GM12878 (cell line): ENCODE measurements at regions not wholly inside any gene's neighbourhood (a gene's known extent, or its start where the extent isn't known, plus 50 kb on each side); places are given as distances from the start of the nearest gene placed in this dataset.

Source experiments
- ATAC-seq: fragments of 200-7000 bp; cut with Tn5 transposase; 3 replicates; pipeline ENCODE4 v1.9.1; 2020; ENCODE audit warnings: mild to moderate bottlenecking, moderate library complexity
- BruUV-seq: library from RNA; stranded (reverse); fragments of 400-500 nt; replicated peaks from 2 replicates; lab custom pipeline; 2021; lab: Mats Ljungman, UMichigan
- CTCF ChIA-PET: fragments of 300-600 bp; sonication (Branson Sonifier 250); formaldehyde crosslinking; extraction: SDS; loops from one replicate; lab custom pipeline; 2021; ENCODE audit warnings: inconsistent platforms; lab: Yijun Ruan, JAX
- POLR2A ChIA-PET: fragments of 350-600 bp; formaldehyde crosslinking; extraction: SDS; loops from one replicate; lab custom pipeline; 2021; ENCODE audit warnings: inconsistent platforms; lab: Charles Lee
- RAD21 ChIA-PET: fragments of 300-600 bp; sonication (Branson Sonifier 250); formaldehyde crosslinking; loops from one replicate; lab custom pipeline; 2023; ENCODE audit warnings: antibody characterized with exemption; ENCODE audit not compliant: unreplicated experiment; lab: Charles Lee
- SMC1A ChIA-PET: fragments of 300-600 bp; sonication (Branson Sonifier 250); formaldehyde crosslinking; loops from one replicate; lab custom pipeline; 2023; ENCODE audit not compliant: unreplicated experiment, uncharacterized antibody; lab: Charles Lee
- DNase-seq: peaks from one replicate; pipeline ENCODE4 v3.0.0-alpha.2; 2011; ENCODE audit warnings: low read depth, low spot score
- FAIRE-seq: peaks from 3 replicates; lab custom pipeline; 2011; peaks lifted over from hg19 to GRCh38; lab: Jason Lieb, UNC
- H2AFZ ChIP-seq: 2 replicates; pipeline ENCODE4 v1.6.0; 2011; ENCODE audit warnings: low read depth, low read length, control low read depth; ENCODE audit not compliant: control insufficient read depth
- H3K27ac ChIP-seq: 2 replicates; pipeline ENCODE4 v1.5.1; 2011; ENCODE audit warnings: control low read depth; ENCODE audit not compliant: control insufficient read depth, insufficient read depth
- H3K27me3 ChIP-seq, 2 experiments: replicated peaks in 1 of 2; 2 replicates each; pipeline versions ENCODE4 v1.6.0 to v1.6.1; 2011; ENCODE audit warnings: low read length in 1 of 2; ENCODE audit not compliant: control insufficient read depth in 2 of 2, insufficient read depth in 2 of 2
- H3K36me3 ChIP-seq, 2 experiments: 2 replicates each; pipeline ENCODE4 v1.5.1; 2011; ENCODE audit warnings: low read length in 1 of 2; ENCODE audit not compliant: control insufficient read depth in 2 of 2, insufficient read depth in 2 of 2
- H3K4me1 ChIP-seq: 2 replicates; pipeline ENCODE4 v1.6.1; 2011; ENCODE audit warnings: mild to moderate bottlenecking, low read length, moderate library complexity, mixed read lengths; ENCODE audit not compliant: control insufficient read depth, insufficient read depth
- H3K4me2 ChIP-seq: 2 replicates; pipeline ENCODE4 v1.6.0; 2011; ENCODE audit warnings: control low read depth; ENCODE audit not compliant: control insufficient read depth, insufficient read depth
- H3K4me3 ChIP-seq: fragments of 200-600 bp; sonication (generic); 2 replicates; pipeline ENCODE4 v1.5.1; 2016
- H3K79me2 ChIP-seq: 2 replicates; pipeline ENCODE4 v1.6.0; 2011; ENCODE audit warnings: low read length; ENCODE audit not compliant: control insufficient read depth, insufficient read depth
- H3K9ac ChIP-seq: 2 replicates; pipeline ENCODE4 v1.8.0; 2011; ENCODE audit warnings: low read length, control low read depth, mixed read lengths; ENCODE audit not compliant: control insufficient read depth, insufficient read depth
- H3K9me3 ChIP-seq: replicated peaks from 3 replicates; pipeline ENCODE4 v1.5.1; 2011; ENCODE audit warnings: mild to moderate bottlenecking, low read length; ENCODE audit not compliant: control insufficient read depth, insufficient read depth
- H4K20me1 ChIP-seq: 2 replicates; pipeline ENCODE4 v1.6.0; 2011; ENCODE audit not compliant: control insufficient read depth, insufficient read depth
- ASH2L ChIP-seq: fragments of 300-600, 200-600 bp; sonication (generic); IDR thresholded peaks from 2 replicates; pipeline ENCODE4 v1.6.1; 2017; ENCODE audit warnings: low read depth, mild to moderate bottlenecking, borderline replicate concordance
- BMI1 ChIP-seq: fragments of 450-650 bp; IDR thresholded peaks from 2 replicates; pipeline ENCODE4 v1.6.1; 2016; ENCODE audit warnings: mild to moderate bottlenecking, moderate library complexity, borderline replicate concordance
- BRCA1 ChIP-seq: IDR thresholded peaks from 2 replicates; pipeline ENCODE4 v1.6.1; 2011; ENCODE audit warnings: low read depth, low read length, improper control_type of control experiment
- CREB1 ChIP-seq: IDR thresholded peaks from 2 replicates; pipeline ENCODE4 v1.6.1; 2012; ENCODE audit warnings: low read depth, mild to moderate bottlenecking, inconsistent platforms
- CUX1 ChIP-seq: IDR thresholded peaks from 2 replicates; pipeline ENCODE4 v1.6.1; 2012; ENCODE audit warnings: improper control_type of control experiment, low read depth, low read length; ENCODE audit not compliant: insufficient replicate concordance
- E4F1 ChIP-seq: fragments of 450-650 bp; IDR thresholded peaks from 2 replicates; pipeline ENCODE4 v1.6.1; 2018; ENCODE audit warnings: borderline replicate concordance, mild to moderate bottlenecking; ENCODE audit not compliant: partially characterized antibody
- EZH2 ChIP-seq: IDR thresholded peaks from 2 replicates; pipeline ENCODE4 v1.6.1; 2012; ENCODE audit warnings: low read depth, mild to moderate bottlenecking, control low read depth, inconsistent platforms, low read length, borderline replicate concordance; ENCODE audit not compliant: control insufficient read depth
- FOXM1 ChIP-seq: IDR thresholded peaks from 2 replicates; pipeline ENCODE4 v1.6.1; 2012; ENCODE audit warnings: low read depth, mild to moderate bottlenecking, inconsistent platforms, low read length, moderate library complexity
- HDAC6 ChIP-seq: fragments of 200-600 bp; sonication (generic); IDR thresholded peaks from one replicate; pipeline ENCODE4 v1.8.0; 2017; ENCODE audit warnings: antibody characterized with exemption; ENCODE audit not compliant: unreplicated experiment
- KLF5 ChIP-seq: fragments of 450-650 bp; IDR thresholded peaks from 2 replicates; pipeline ENCODE4 v1.6.1; 2014; ENCODE audit warnings: mild to moderate bottlenecking; ENCODE audit not compliant: partially characterized antibody
- MEF2A ChIP-seq: IDR thresholded peaks from 2 replicates; pipeline ENCODE4 v1.6.1; 2011; ENCODE audit warnings: low read depth, mild to moderate bottlenecking, low read length, moderate library complexity; ENCODE audit not compliant: insufficient read depth
- NBN ChIP-seq: fragments of 450-650 bp; IDR thresholded peaks from 2 replicates; pipeline ENCODE4 v1.6.1; 2016
- NR2F1 ChIP-seq: fragments of 450-650 bp; conservative IDR thresholded peaks from 2 replicates; pipeline ENCODE4 v1.6.1; 2017; ENCODE audit warnings: mild to moderate bottlenecking
- POLR2A ChIP-seq: IDR thresholded peaks from 2 replicates; pipeline ENCODE4 v1.6.1; 2011; ENCODE audit warnings: low read depth, mild to moderate bottlenecking, low read length
- RAD51 ChIP-seq: fragments of 450-650 bp; IDR thresholded peaks from 2 replicates; pipeline ENCODE4 v1.6.1; 2016; ENCODE audit warnings: moderate library complexity, mild to moderate bottlenecking, inconsistent platforms
- RFX5 ChIP-seq: IDR thresholded peaks from 2 replicates; pipeline ENCODE4 v1.6.1; 2011; ENCODE audit warnings: low read depth, low read length, improper control_type of control experiment
- SMAD1 ChIP-seq: fragments of 450-650 bp; IDR thresholded peaks from 2 replicates; pipeline ENCODE4 v1.6.1; 2018; ENCODE audit warnings: mild to moderate bottlenecking, low read depth; ENCODE audit not compliant: partially characterized antibody
- TCF12 ChIP-seq: IDR thresholded peaks from 2 replicates; pipeline ENCODE4 v1.6.1; 2011; ENCODE audit warnings: low read depth, mild to moderate bottlenecking, low read length
- ZNF622 ChIP-seq: fragments of 450-650 bp; IDR thresholded peaks from 2 replicates; pipeline ENCODE4 v1.6.1; 2017; ENCODE audit warnings: mild to moderate bottlenecking, inconsistent platforms
- WGBS: methylation state at CpG from one replicate; pipeline ENCODE4 v1.1.6; 2016; ENCODE audit warnings: low lambda C conversion rate; ENCODE audit not compliant: insufficient replicate concordance, insufficient coverage; ENCODE audit errors: missing lambda C conversion rate; 5-methylcytosine and 5-hydroxymethylcytosine counted together
- in situ Hi-C: fragments of 300-500 bp; cut with MboI; formaldehyde crosslinking; loops from 9 replicates; pipeline ENCODE4 v1.14.3; 2018; ENCODE audit warnings: mixed read lengths
- intact Hi-C: fragments of 100-400 bp; cut with micrococcal nuclease; formaldehyde crosslinking; loops from one replicate; pipeline ENCODE4 v1.14.2; 2022; ENCODE audit not compliant: unreplicated experiment

GRCh38 chr9:14466429-14466818 lies 152.5 kb upstream of the NFIB start:
- ChIA-PET POLR2A (no interaction called here), CTCF (interaction anchor here (1.6 to 6.5 kb wide), 5 partner anchors 60 to 669 kb away, joined by 4 to 47 read pairs (median 5); no protein-coding TSS in a partner anchor), RAD21 (interaction anchor here (0.5 to 1.6 kb wide), 2 partner anchors 23 to 186 kb away, joined by 3 to 8 read pairs; no protein-coding TSS in a partner anchor), SMC1A (interaction anchor here (1.4 to 3.7 kb wide), 2 partner anchors 10 to 303 kb away, joined by 3 to 25 read pairs; no protein-coding TSS in a partner anchor)
- no peaks in the 10 kb centered on the region for H3K4me1 ChIP-seq
- DNase-seq (no peak), ATAC-seq (no peak), FAIRE-seq (no peak)
- H3K4me2 ChIP-seq = no peak overlapping the region
- H3K27me3 ChIP-seq = no peaks in the 10 kb centered on the region; a peak in 1 of 4 replicates
- BruUV-seq = no TSS peak
- 71% methylated on average over 7 of the region's 7 CpGs for WGBS
- no peaks in the 10 kb centered on the region for H3K9me3 ChIP-seq
- no peak overlapping the region for H3K27ac ChIP-seq
- no peak overlapping the region for H3K9ac ChIP-seq
- H2AFZ ChIP-seq = no peak overlapping the region
- intact Hi-C loops = loop anchor here (5.0 to 10.0 kb wide), 3 partner anchors 146 to 668 kb away; no protein-coding TSS in a partner anchor
- no peaks in the 10 kb centered on the region for H4K20me1 ChIP-seq
- TF ChIP-seq FOXM1 (no peak), HDAC6 (no peak), CUX1 (no peak), E4F1 (no peak), RFX5 (no peak), NR2F1 (no peak), TCF12 (no peak), NBN (no peak), CREB1 (no peak), KLF5 (no peak), SMAD1 (no peak), BRCA1 (no peak), ASH2L (no peak), ZNF622 (no peak), POLR2A (no peak), EZH2 (no peak), BMI1 (no peak), RAD51 (no peak), MEF2A (no peak)
- no peak overlapping the region for H3K4me3 ChIP-seq
- in situ Hi-C loops = loop anchor here (5.0 to 25.0 kb wide), 2 partner anchors 296 to 671 kb away; no protein-coding TSS in a partner anchor
- no peaks in the 10 kb centered on the region for H3K36me3 ChIP-seq
- H3K79me2 ChIP-seq = no peaks in the 10 kb centered on the region
